ENCODE measurements at regions not wholly inside any gene's neighbourhood (a gene's known extent, or its start where the extent isn't known, plus 50 kb on each side); places are given as distances from the start of the nearest gene placed in this dataset.

DNA sequence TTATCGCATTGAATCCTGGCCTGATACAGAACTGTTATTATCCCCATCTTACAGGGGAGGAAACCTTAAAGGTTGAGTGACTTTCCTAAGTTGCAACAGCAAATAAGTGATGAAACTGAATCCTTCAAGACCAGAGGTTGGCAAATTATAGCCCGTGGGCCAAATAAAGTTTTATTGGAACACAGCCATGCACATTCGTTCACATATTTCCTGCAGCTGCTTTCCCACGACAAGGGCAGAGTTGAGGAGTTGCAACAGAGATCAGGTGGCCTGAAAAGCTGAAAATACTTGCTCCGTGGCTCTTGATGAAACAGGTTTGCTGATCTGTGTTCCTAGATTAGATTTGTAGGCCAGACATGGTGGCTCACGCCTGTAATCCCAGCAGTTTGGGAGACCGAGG lies 126.7 kb downstream of the PHETA1 start:
- ChIA-PET POLR2A (no interaction called here), CTCF (no interaction called here)
- no peak for DNase-seq
- Mint-ChIP-seq H3K4me3 (ENCODE audit: unreplicated experiment) (no peak overlapping the region), H3K9me3 (ENCODE audit: unreplicated experiment) (peaks cover 10% of the 10 kb centered on the region), H3K4me1 (ENCODE audit: low read depth, unreplicated experiment) (no peaks in the 10 kb centered on the region), H3K27me3 (ENCODE audit: insufficient read depth, unreplicated experiment) (peaks cover 16% of the 10 kb centered on the region), H3K27ac (ENCODE audit: unreplicated experiment) (no peak overlapping the region), H3K36me3 (ENCODE audit: insufficient read depth, unreplicated experiment) (no peaks in the 10 kb centered on the region)
- H3K4me1 ChIP-seq = no peaks in the 10 kb centered on the region
- BruUV-seq (replicated peaks) = no TSS peak
- intact Hi-C loops (cut with micrococcal nuclease; ENCODE audit: unreplicated experiment) = no loop called here
- TF ChIP-seq, protein P1, sequence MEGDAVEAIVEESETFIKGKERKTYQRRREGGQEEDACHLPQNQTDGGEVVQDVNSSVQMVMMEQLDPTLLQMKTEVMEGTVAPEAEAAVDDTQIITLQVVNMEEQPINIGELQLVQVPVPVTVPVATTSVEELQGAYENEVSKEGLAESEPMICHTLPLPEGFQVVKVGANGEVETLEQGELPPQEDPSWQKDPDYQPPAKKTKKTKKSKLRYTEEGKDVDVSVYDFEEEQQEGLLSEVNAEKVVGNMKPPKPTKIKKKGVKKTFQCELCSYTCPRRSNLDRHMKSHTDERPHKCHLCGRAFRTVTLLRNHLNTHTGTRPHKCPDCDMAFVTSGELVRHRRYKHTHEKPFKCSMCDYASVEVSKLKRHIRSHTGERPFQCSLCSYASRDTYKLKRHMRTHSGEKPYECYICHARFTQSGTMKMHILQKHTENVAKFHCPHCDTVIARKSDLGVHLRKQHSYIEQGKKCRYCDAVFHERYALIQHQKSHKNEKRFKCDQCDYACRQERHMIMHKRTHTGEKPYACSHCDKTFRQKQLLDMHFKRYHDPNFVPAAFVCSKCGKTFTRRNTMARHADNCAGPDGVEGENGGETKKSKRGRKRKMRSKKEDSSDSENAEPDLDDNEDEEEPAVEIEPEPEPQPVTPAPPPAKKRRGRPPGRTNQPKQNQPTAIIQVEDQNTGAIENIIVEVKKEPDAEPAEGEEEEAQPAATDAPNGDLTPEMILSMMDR (IDR thresholded peaks at IDR 0.05; ENCODE audit: insufficient read depth in 1 of 2, low read depth in 1 of 2, low read length in 1 of 2, severe bottlenecking in 1 of 2, unreplicated experiment in 1 of 2) = no peak
- H3K36me3 ChIP-seq (ENCODE audit: control insufficient read depth, insufficient read depth, low read length) = no peaks in the 10 kb centered on the region
- H3K4me3 ChIP-seq (ENCODE audit: low read depth, low read length) = no peak overlapping the region
- H3K27me3 ChIP-seq (replicated peaks; ENCODE audit: control insufficient read depth, insufficient read depth, low read length) = no peaks in the 10 kb centered on the region
- peaks cover 2% of the 10 kb centered on the region; the same call in 1 of the 2 replicates for H3K9me3 ChIP-seq

- Histone ChIP-seq H3K4me1 (no peaks in the 10 kb centered on the region), H3K4me3 (ENCODE audit: low read depth, low read length) (no peak overlapping the region), H3K9me3 (peaks cover 2% of the 10 kb centered on the region; the same call in 1 of the 2 replicates), H3K36me3 (ENCODE audit: control insufficient read depth, insufficient read depth, low read length) (no peaks in the 10 kb centered on the region), H3K27me3 (replicated peaks; ENCODE audit: control insufficient read depth, insufficient read depth, low read length) (no peaks in the 10 kb centered on the region)
- intact Hi-C loops (cut with micrococcal nuclease; ENCODE audit: unreplicated experiment) = no loop called here
- no TSS peak for BruUV-seq (replicated peaks)
- H3K9me3 Mint-ChIP-seq (ENCODE audit: unreplicated experiment) = no peaks in the 10 kb centered on the region
- TF ChIP-seq, protein P1 (IDR thresholded peaks at IDR 0.05; ENCODE audit: insufficient read depth in 1 of 2, low read depth in 1 of 2, low read length in 1 of 2, severe bottlenecking in 1 of 2, unreplicated experiment in 1 of 2) = no peak
- POLR2A ChIA-PET = no interaction called here
- no peaks in the 10 kb centered on the region for H3K4me1 Mint-ChIP-seq (ENCODE audit: low read depth, unreplicated experiment)
- no peaks in the 10 kb centered on the region for H3K36me3 Mint-ChIP-seq (ENCODE audit: insufficient read depth, unreplicated experiment)
- H3K4me3 Mint-ChIP-seq (ENCODE audit: unreplicated experiment) = no peak overlapping the region
- H3K27ac Mint-ChIP-seq (ENCODE audit: unreplicated experiment) = no peak overlapping the region
- CTCF ChIA-PET = no interaction called here
- H3K27me3 Mint-ChIP-seq (ENCODE audit: insufficient read depth, unreplicated experiment) = peaks cover 21% of the 10 kb centered on the region
- DNase-seq = no peak
Measured at GRCh38 chr12:111240374-111240773, 128.5 kb downstream of the PHETA1 start.

- DNase-seq = no peak
- Mint-ChIP-seq H3K27me3 (ENCODE audit: insufficient read depth, unreplicated experiment) (peaks cover 23% of the 10 kb centered on the region), H3K27ac (ENCODE audit: unreplicated experiment) (no peak overlapping the region), H3K36me3 (ENCODE audit: insufficient read depth, unreplicated experiment) (no peaks in the 10 kb centered on the region), H3K9me3 (ENCODE audit: unreplicated experiment) (no peaks in the 10 kb centered on the region), H3K4me1 (ENCODE audit: low read depth, unreplicated experiment) (no peaks in the 10 kb centered on the region), H3K4me3 (ENCODE audit: unreplicated experiment) (no peak overlapping the region)
- no TSS peak for BruUV-seq (replicated peaks)
- ChIA-PET CTCF (no interaction called here), POLR2A (no interaction called here)
- TF ChIP-seq, protein P1 (IDR thresholded peaks at IDR 0.05; ENCODE audit: insufficient read depth in 1 of 2, low read depth in 1 of 2, low read length in 1 of 2, severe bottlenecking in 1 of 2, unreplicated experiment in 1 of 2) = no peak
- Histone ChIP-seq H3K4me3 (ENCODE audit: low read depth, low read length) (no peak overlapping the region), H3K9me3 (peaks cover 2% of the 10 kb centered on the region; the same call in 1 of the 2 replicates), H3K4me1 (no peaks in the 10 kb centered on the region), H3K27me3 (replicated peaks; ENCODE audit: control insufficient read depth, insufficient read depth, low read length) (no peaks in the 10 kb centered on the region), H3K36me3 (ENCODE audit: control insufficient read depth, insufficient read depth, low read length) (no peaks in the 10 kb centered on the region)
- intact Hi-C loops (cut with micrococcal nuclease; ENCODE audit: unreplicated experiment) = no loop called here
Measured at GRCh38 chr12:111239235-111239634, 129.7 kb downstream of the PHETA1 start.

Data from Caco-2 (cell line).